Effector memory CD4-positive, alpha-beta T cell (primary cell): ENCODE measurements at regions not wholly inside any gene's neighbourhood (a gene's known extent, or its start where the extent isn't known, plus 50 kb on each side); places are given as distances from the start of the nearest gene placed in this dataset.
A peak's percentile ranks its signal among the peaks of the same experiment; 100 is the strongest.
"Not testable (repeated sequence)": the region's sequence is repeated elsewhere in the genome, so short reads cannot be mapped to it uniquely, and the experiment has no call there.

Experiments
- DNase-seq, 3 donors: peaks; one replicate each; pipeline ENCODE4 v3.0.0-alpha.2; 2020
- H3K27ac ChIP-seq: 2 replicates; pipeline ENCODE4 v1.7.0; 2013; ENCODE audit warnings: mild to moderate bottlenecking, low read length, moderate library complexity; ENCODE audit not compliant: insufficient read depth, poor library complexity, severe bottlenecking
- H3K27me3 ChIP-seq: replicated peaks from 2 replicates; pipeline ENCODE4 v1.7.0; 2013; ENCODE audit warnings: mild to moderate bottlenecking, low read length; ENCODE audit not compliant: insufficient read depth, control insufficient read depth, poor library complexity, severe bottlenecking
- H3K36me3 ChIP-seq: 2 replicates; pipeline ENCODE4 v1.7.0; 2013; ENCODE audit warnings: mild to moderate bottlenecking, low read length, moderate library complexity; ENCODE audit not compliant: control insufficient read depth, insufficient read depth
- H3K4me1 ChIP-seq: 2 replicates; pipeline ENCODE4 v1.7.0; 2013; ENCODE audit warnings: low read length, mild to moderate bottlenecking; ENCODE audit not compliant: control insufficient read depth, insufficient read depth, poor library complexity, severe bottlenecking
- H3K4me3 ChIP-seq: 2 replicates; pipeline ENCODE4 v1.7.0; 2013; ENCODE audit warnings: low read length, low read depth, mild to moderate bottlenecking; ENCODE audit not compliant: insufficient read depth, poor library complexity, severe bottlenecking
- H3K9me3 ChIP-seq: 2 replicates; pipeline ENCODE4 v1.7.0; 2013; ENCODE audit warnings: mild to moderate bottlenecking, low read length, moderate library complexity; ENCODE audit not compliant: control insufficient read depth

DNA sequence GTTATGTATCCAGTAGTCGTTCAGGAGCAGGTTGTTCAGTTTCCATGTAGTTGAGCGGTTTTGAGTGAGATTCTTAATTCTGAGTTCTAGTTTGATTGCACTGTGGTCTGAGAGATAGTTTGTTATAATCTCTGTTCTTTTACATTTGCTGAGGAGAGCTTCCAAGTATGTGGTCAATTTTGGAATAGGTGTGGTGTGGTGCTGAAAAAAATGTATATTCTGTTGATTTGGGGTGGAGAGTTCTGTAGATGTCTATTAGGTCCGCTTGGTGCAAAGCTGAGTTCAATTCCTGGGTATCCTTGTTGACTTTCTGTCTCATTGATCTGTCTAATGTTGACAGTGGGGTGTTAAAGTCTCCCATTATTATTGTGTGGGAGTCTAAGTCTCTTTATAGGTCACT lies 68.6 kb upstream of the IZUMO1R start:
- H3K4me1 ChIP-seq, H3K27me3 ChIP-seq, DNase-seq, H3K9me3 ChIP-seq, H3K36me3 ChIP-seq, H3K27ac ChIP-seq, H3K4me3 ChIP-seq: not testable (repeated sequence)

DNA sequence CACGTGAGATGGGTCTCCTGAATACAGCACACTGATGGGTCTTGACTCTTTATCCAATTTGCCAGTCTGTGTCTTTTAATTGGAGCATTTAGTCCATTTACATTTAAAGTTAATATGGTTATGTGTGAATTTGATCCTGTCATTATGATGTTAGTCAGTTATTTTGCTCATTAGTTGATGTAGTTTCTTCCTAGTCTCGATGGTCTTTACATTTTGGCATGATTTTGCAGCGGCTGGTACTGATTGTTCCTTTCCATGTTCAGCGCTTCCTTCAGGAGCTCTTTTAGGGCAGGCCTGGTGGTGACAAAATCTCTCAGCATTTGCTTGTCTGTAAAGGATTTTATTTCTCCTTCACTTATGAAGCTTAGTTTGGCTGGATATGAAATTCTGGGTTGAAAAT lies 68.0 kb upstream of the IZUMO1R start:
- H3K4me3 ChIP-seq, H3K36me3 ChIP-seq, DNase-seq, H3K9me3 ChIP-seq, H3K27ac ChIP-seq, H3K27me3 ChIP-seq, H3K4me1 ChIP-seq: not testable (repeated sequence)

DNA sequence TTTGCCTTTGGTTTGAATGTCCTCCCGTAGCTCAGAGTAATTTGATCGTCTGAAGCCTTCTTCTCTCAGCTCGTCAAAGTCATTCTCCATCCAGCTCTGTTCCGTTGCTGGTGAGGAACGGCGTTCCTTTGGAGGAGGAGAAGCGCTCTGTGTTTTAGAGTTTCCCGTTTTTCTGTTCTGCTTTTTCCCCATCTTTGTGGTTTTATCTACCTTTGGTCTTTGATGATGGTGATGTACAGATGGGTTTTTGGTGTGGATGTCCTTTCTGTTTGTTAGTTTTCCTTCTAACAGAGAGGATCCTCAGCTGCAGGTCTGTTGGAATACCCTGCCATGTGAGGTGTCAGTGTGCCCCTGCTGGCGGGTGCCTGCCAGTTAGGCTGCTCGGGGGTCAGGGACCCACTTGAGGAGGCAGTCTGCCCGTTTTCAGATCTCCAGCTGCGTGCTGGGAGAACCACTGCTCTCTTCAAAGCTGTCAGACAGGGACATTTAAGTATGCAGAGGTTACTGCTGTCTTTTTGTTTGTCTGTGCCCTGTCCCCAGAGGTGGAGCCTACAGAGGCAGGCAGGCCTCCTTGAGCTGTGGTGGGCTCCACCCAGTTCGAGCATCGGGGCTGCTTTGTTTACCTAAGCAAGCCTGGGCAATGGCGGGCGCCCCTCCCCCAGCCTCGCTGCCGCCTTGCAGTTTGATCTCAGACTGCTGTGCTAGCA lies 66.8 kb upstream of the IZUMO1R start:
- DNase-seq: peak in 2 of 3 donors; percentile 5 to 12
- not testable (repeated sequence) for H3K36me3 ChIP-seq, H3K27ac ChIP-seq, H3K27me3 ChIP-seq, H3K9me3 ChIP-seq, H3K4me3 ChIP-seq, H3K4me1 ChIP-seq

DNA sequence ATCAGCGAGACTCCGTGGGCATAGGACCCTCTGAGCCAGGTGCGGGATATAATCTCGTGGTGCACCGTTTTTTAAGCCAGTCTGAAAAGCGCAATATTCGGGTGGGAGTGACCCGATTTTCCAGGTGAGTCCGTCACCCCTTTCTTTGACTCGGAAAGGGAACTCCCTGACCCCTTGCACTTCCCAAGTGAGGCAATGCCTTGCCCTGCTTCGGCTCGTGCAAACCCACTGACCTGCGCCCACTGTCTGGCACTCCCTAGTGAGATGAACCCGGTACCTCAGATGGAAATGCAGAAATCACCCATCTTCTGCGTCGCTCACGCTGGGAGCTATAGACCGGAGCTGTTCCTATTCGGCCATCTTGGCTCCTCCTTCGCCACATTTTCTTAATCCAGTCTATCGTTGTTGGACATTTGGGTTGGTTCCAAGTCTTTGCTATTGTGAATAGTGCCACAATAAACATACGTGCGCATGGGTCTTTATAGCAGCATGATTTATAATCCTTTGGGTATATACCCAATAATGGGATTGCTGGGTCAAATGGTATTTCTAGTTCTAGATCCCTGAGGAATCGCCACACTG lies 66.1 kb upstream of the IZUMO1R start:
- not testable (repeated sequence) for H3K9me3 ChIP-seq, H3K4me3 ChIP-seq, H3K4me1 ChIP-seq, H3K27me3 ChIP-seq, H3K27ac ChIP-seq, H3K36me3 ChIP-seq
- DNase-seq: peak in 1 of 3 donors; percentile 15

DNA sequence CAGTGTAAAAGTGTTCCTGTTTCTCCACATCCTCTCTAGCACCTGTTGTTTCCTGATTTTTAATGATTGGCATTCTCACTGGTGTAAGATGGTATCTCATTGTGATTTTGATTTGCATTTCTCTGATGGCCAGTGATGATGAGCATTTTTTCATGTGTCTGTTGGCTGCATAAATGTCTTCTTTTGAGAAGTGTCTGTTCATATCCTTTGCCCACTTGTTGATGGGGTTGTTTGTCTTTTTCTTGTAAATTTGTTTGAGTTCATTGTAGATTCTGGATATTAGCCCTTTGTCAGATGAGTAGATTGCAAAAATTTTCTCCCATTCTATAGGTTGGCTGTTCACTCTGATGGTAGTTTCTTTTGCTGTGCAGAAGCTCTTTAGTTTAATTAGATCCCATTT lies 65.6 kb upstream of the IZUMO1R start:
- H3K27me3 ChIP-seq, H3K9me3 ChIP-seq, H3K4me3 ChIP-seq, DNase-seq, H3K4me1 ChIP-seq, H3K36me3 ChIP-seq, H3K27ac ChIP-seq: not testable (repeated sequence)

DNA sequence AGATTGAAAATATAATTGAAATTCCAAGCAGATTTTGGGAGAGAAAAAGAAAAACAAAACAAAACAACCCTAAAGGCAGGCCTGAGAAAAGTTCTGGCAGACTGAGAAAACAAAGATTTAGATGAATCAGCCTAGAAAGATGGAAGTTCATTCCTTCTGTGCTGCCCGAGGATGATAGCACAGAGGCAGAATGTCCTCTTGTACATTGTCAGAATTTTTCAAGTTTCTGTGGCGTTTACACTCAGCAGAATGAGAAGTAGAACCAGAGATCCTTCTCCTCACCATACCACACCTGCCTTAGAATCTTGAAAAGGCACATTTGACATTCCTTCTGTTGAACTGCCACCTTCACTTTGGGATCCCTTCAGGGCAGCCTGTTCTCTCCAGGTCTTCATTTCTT lies 62.5 kb upstream of the IZUMO1R start:
- DNase-seq: no peak
- Histone ChIP-seq H3K4me3 (no peak overlapping the region), H3K27me3 (no peaks in the 10 kb centered on the region)

DNA sequence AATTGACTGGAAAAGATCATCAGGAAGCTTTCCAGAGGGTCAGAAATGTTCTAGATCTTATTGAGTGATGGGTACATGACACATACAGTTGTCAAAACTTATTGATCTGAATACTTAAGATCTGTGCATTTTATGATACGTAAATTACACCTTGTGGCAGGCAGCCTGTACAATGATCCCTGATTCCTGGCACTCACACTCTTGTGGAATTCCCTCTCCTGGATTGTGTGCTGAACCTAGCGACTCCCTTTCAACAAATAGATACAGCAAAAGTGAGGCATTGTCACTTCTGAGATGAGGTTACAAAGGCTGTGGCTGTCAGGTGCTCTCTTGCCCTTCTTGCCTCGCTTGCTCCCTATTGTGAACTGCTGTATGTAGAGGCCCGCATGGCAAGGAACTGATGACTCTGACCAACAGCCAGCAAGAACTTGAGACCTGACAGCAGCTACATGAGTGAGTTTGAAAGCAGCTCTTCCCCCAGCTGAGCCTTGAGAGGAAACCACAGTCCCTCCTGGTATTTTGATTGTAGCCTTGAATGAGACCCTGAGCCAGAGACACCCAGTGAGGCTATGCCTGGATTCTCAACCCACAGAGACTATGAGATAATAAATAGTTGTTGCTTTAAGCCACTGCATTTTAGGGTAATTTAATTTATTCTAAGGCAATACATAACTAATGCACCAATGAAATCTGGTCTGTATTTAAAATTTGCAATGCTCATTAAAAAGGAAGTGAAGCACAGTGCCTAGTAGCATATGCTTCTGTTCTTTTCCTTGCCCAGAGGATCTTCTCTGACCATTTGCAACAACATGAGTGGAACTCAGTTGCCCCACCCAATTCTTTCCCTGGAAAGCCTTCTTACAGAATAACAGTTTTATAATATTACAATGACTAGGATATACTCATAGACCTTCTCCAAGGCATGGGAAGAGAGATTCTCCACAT lies 60.5 kb upstream of the IZUMO1R start:
- Histone ChIP-seq H3K4me1 (no peaks in the 10 kb centered on the region), H3K36me3 (no peaks in the 10 kb centered on the region), H3K27ac (no peak overlapping the region), H3K4me3 (no peak overlapping the region), H3K9me3 (no peaks in the 10 kb centered on the region), H3K27me3 (no peaks in the 10 kb centered on the region)
- DNase-seq: no peak

More for the DNA sequence above, 62.5 kb upstream of the IZUMO1R start:
- Histone ChIP-seq H3K4me1 (no peaks in the 10 kb centered on the region), H3K27ac (no peak overlapping the region), H3K9me3 (no peaks in the 10 kb centered on the region), H3K36me3 (no peaks in the 10 kb centered on the region)

DNA sequence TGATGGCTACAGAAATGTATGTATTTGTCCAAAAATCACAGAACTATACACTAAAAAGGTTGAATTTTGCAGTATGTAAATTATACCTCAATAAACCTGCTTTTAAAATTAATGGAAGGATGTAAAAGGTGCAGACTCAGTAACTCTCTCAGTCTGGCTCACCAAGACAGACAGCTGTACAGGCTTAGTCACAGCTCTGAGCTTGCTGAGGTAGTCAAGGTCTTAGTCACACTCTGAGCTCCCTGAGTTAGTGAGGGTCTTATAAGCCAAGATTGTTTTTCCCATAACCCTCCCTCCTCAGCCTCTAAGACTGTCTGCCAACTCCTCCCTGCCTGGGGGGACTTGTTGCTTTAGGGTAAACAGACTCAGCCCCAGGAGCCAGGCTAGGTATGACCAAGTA lies 59.3 kb upstream of the IZUMO1R start:
- H3K9me3 ChIP-seq: no peaks in the 10 kb centered on the region
- no peaks in the 10 kb centered on the region for H3K27me3 ChIP-seq
- no peaks in the 10 kb centered on the region for H3K36me3 ChIP-seq
- H3K4me3 ChIP-seq: no peak overlapping the region
- no peak overlapping the region for H3K27ac ChIP-seq
- no peaks in the 10 kb centered on the region for H3K4me1 ChIP-seq
- DNase-seq: no peak

DNA sequence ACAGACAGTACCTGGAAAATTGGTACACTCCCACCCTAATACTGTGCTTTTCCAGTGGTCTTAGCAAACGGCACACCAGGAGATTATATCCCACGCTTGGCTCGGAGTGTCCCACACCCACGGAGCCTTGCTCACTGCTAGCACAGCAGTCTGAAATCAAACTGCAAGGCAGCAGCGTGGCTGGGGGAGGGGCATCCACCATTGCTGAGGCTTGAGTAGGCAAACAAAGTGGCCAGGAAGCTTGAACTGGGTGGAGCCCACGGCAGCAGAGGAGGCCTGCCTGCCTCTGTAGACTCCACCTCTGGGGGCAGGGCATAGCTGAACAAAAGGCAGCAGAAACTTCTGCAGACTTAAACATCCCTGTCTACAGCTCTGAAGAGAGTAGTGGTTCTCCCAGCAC lies 56.1 kb upstream of the IZUMO1R start:
- H3K4me1 ChIP-seq, H3K9me3 ChIP-seq, H3K4me3 ChIP-seq, H3K36me3 ChIP-seq, H3K27me3 ChIP-seq, H3K27ac ChIP-seq, DNase-seq: not testable (repeated sequence)

DNA sequence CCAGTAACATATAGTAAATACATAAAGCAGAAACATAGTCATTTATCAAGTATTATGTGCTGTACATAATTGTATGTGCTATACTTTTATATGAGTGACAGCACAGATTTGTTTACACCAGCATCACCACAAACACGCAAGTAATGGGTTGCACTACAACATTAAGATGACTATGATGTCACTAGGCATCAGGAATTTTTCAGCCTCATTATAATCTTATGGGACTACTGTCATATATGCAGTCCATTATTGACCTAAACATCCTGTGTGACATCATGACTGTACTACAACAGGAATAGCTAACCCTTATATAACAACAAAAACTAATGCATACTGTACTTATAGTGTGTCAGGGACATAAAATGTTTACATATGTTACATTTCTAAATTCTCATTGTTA lies 50.2 kb upstream of the IZUMO1R start:
- DNase-seq: no peak
- no peak overlapping the region for H3K27ac ChIP-seq
- H3K36me3 ChIP-seq: no peaks in the 10 kb centered on the region
- no peaks in the 10 kb centered on the region for H3K4me1 ChIP-seq
- no peak overlapping the region for H3K4me3 ChIP-seq
- H3K9me3 ChIP-seq: no peaks in the 10 kb centered on the region
- no peaks in the 10 kb centered on the region for H3K27me3 ChIP-seq
